ENCODE measurements at regions not wholly inside any gene's neighbourhood (a gene's known extent, or its start where the extent isn't known, plus 50 kb on each side); places are given as distances from the start of the nearest gene placed in this dataset.

DNA sequence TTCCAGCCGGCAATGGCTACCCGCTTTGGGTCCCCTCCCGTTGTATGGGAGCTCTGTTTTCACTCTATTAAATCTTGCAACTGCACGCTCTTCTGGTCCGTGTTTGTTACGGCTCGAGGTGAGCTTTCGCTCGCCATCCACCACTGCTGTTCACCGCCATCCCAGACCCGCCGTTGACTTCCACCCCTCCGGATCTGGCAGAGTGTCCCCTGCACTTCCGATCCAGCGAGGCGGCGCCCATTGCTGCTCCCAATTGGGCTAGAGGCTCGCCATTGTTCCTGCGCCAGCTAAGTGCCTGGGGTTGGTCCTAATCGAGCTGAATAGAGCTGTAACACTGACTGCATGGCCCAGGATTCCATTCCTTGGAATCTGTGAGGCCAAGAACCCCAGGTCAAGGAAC lies 359.9 kb downstream of the CTTN start:
- Histone ChIP-seq H3K27me3 (replicated peaks) (no peaks in the 10 kb centered on the region), H3K27ac (no peak overlapping the region), H3K4me3 (ENCODE audit: low read depth, low read length) (no peak overlapping the region), H3K36me3 (replicated peaks) (no peaks in the 10 kb centered on the region)
- TF ChIP-seq, protein P1, sequence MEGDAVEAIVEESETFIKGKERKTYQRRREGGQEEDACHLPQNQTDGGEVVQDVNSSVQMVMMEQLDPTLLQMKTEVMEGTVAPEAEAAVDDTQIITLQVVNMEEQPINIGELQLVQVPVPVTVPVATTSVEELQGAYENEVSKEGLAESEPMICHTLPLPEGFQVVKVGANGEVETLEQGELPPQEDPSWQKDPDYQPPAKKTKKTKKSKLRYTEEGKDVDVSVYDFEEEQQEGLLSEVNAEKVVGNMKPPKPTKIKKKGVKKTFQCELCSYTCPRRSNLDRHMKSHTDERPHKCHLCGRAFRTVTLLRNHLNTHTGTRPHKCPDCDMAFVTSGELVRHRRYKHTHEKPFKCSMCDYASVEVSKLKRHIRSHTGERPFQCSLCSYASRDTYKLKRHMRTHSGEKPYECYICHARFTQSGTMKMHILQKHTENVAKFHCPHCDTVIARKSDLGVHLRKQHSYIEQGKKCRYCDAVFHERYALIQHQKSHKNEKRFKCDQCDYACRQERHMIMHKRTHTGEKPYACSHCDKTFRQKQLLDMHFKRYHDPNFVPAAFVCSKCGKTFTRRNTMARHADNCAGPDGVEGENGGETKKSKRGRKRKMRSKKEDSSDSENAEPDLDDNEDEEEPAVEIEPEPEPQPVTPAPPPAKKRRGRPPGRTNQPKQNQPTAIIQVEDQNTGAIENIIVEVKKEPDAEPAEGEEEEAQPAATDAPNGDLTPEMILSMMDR (IDR thresholded peaks at IDR 0.05; ENCODE audit: low read depth, low read length, missing control alignments), result no peak
- in situ Hi-C loops (cut with HindIII; ENCODE audit: low pct_ligation_motif_present, low sequenced_read_pairs), result no loop called here
- DNase-seq, result no peak

DNA sequence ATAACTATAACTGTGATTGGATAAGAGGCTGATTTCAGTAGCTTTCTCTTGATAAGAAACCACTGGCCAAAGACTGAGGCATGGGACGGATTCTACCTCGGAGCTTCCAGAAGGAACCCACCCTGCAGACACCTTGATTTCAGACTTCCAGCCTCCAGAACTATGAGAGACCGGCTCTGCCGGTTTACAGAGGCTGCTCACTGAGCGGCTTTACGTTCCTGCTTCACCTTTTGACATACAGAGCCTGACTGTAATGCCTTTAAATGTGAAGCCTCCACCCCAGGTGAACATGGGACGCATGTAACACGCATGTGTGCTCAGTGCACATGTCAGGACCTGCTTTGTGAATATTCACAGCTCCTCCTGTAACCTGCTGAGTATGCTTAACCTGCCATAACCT lies 361.5 kb downstream of the CTTN start:
- in situ Hi-C loops (cut with HindIII; ENCODE audit: low pct_ligation_motif_present, low sequenced_read_pairs), result no loop called here
- Histone ChIP-seq H3K27ac (no peak overlapping the region), H3K4me3 (ENCODE audit: low read depth, low read length) (no peak overlapping the region), H3K27me3 (replicated peaks) (no peaks in the 10 kb centered on the region), H3K36me3 (replicated peaks) (no peaks in the 10 kb centered on the region)
- TF ChIP-seq, protein P1 (IDR thresholded peaks at IDR 0.05; ENCODE audit: low read depth, low read length, missing control alignments), result no peak
- DNase-seq, result no peak

DNA sequence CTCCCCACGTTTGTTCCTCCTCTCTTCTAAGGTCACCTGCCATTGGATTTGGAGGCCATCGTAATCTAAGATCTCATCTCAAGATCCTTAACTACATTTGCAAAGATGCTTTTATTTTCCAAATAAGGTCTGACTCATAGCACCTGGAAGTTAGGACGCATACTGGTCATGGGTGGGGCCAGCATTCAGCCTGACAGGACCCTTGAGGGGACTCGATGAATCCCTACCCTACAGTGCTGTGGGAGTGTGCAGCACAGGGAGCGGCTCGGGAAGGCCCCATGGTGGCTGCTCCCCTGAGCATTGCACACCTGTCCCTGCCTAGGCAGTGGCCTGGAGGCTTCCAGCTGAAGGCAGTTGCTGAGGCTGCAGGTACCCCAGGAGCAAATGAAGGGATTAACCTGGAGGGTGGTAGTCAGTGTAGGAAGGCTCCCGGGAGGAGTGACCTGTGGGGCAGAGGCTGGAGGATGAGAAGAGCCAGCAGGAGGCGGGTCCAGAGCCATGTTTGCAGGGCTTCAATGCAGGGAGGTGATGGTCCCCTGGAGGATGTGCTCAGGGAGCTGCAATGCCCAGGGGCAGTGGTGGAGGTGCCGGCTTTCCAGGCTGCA lies 362.2 kb downstream of the CTTN start:
- in situ Hi-C loops (cut with HindIII; ENCODE audit: low pct_ligation_motif_present, low sequenced_read_pairs), result no loop called here
- no peak overlapping the region for H3K4me3 ChIP-seq (ENCODE audit: low read depth, low read length)
- DNase-seq, result no peak
- no peak overlapping the region for H3K27ac ChIP-seq
- H3K27me3 ChIP-seq (replicated peaks), result no peaks in the 10 kb centered on the region
- no peaks in the 10 kb centered on the region for H3K36me3 ChIP-seq (replicated peaks)
- TF ChIP-seq, protein P1 (IDR thresholded peaks at IDR 0.05; ENCODE audit: low read depth, low read length, missing control alignments), result no peak

DNA sequence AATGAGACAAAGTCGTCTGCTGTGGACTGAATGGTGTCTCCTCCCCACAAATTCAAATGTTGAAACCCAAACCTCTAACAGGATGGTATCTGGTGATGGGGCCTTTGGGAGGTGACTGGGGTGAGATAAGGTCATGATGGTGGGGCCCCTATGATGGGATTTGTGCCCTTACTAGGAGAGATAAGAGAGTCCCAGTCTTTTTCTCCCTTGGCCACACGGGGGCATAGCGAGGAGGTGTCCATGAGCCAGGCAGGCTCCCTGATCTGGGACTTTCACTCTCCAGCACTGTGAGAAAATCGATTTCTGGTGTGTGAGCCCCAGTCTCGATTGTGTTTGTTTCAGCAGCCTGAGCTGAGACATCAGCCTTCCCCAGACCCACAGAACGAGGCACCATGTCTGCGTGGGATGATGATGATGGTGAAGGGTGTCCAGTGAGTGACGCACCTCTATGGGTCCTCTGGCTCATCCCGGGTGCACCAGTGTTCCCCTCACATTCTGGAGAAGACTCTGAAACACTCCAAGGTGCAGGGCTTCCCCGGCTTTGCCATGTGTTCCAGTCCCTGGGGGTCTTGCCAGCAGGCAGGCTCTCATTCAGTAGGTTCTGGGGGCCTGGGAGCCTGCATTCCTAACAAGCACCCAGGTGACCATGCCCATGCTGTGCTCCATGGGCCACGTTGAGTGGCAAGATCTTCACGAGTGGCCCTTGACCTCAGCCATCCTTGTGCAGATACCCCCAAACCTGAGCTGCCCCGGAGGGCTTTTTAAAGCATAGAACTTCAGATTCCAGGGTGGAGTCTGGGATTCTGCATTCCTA lies 363.0 kb downstream of the CTTN start:
- DNase-seq, result no peak
- Histone ChIP-seq H3K36me3 (replicated peaks) (no peaks in the 10 kb centered on the region), H3K27me3 (replicated peaks) (no peaks in the 10 kb centered on the region), H3K27ac (no peak overlapping the region), H3K4me3 (ENCODE audit: low read depth, low read length) (no peak overlapping the region)
- TF ChIP-seq, protein P1 (IDR thresholded peaks at IDR 0.05; ENCODE audit: low read depth, low read length, missing control alignments), result no peak
- in situ Hi-C loops (cut with HindIII; ENCODE audit: low pct_ligation_motif_present, low sequenced_read_pairs), result no loop called here

DNA sequence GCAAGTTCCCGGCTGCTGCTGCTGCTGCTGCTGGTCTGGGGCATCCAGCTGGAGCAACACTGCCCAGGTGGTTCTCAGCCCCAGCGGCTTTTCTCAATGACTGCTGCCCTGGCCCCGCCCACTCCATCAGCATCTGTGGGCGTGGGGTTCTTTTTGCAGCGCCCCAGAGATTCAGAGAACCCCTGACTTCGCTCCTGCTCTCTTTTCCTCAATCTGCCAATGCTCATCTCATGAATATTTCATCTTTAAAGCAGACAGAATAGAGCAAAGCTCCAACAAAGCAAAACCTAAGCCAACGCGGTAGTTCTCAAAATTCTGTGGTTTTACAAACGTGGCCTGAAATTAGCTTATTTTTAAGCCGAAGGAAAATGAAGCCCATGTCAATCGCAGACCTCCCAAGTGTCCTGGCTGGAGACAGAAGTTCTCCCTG lies 363.6 kb downstream of the CTTN start:
- H3K4me3 ChIP-seq (ENCODE audit: low read depth, low read length), result no peak overlapping the region
- no peaks in the 10 kb centered on the region for H3K36me3 ChIP-seq (replicated peaks)
- no peaks in the 10 kb centered on the region for H3K27me3 ChIP-seq (replicated peaks)
- TF ChIP-seq, protein P1 (IDR thresholded peaks at IDR 0.05; ENCODE audit: low read depth, low read length, missing control alignments), result no peak
- DNase-seq, result no peak
- in situ Hi-C loops (cut with HindIII; ENCODE audit: low pct_ligation_motif_present, low sequenced_read_pairs), result no loop called here
- no peak overlapping the region for H3K27ac ChIP-seq
